ENCODE measurements at regions not wholly inside any gene's neighbourhood (a gene's known extent, or its start where the extent isn't known, plus 50 kb on each side); places are given as distances from the start of the nearest gene placed in this dataset.

DNA sequence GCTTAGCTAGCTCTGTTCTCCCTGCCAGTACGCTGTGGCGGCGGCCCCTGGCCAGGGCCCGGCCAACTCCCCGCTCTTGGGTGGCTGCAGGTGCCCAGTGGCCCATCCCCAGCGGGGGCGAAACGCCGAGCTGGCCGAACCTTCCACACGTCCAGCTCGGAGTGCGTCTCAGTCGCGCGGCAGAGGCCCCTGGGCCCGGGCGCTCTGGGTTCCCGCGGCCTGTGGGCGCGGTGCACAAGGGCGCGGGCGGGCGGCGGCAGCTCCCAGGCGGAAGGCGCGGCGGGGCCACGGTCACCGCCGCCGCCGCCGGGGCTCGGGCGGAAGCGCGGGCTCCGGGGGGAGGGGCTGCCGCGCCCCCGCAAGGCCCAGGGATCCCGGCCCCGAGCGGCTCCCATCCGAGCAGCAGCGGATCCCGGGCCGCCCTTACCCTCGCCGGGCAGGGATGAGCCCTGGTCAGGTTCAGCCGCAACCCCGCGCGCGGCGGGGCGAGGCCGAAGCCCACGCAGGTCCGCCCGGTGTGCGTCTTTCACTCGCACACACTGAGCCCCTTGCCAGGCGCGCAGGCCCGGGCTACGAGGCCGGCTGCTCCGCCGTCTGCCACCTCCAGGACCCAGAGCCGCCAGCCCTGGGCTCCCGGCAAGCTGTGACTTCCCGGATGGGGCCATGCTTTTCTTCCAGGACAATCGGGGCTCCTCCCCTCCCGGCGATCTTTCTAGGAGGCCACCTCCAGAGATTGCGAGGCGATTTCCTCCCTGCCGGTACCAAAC, 54.2 kb downstream of the CCDC54 start:
- DNase-seq: peak; percentile 80
- TF ChIP-seq, protein P1, sequence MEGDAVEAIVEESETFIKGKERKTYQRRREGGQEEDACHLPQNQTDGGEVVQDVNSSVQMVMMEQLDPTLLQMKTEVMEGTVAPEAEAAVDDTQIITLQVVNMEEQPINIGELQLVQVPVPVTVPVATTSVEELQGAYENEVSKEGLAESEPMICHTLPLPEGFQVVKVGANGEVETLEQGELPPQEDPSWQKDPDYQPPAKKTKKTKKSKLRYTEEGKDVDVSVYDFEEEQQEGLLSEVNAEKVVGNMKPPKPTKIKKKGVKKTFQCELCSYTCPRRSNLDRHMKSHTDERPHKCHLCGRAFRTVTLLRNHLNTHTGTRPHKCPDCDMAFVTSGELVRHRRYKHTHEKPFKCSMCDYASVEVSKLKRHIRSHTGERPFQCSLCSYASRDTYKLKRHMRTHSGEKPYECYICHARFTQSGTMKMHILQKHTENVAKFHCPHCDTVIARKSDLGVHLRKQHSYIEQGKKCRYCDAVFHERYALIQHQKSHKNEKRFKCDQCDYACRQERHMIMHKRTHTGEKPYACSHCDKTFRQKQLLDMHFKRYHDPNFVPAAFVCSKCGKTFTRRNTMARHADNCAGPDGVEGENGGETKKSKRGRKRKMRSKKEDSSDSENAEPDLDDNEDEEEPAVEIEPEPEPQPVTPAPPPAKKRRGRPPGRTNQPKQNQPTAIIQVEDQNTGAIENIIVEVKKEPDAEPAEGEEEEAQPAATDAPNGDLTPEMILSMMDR (IDR thresholded peaks at IDR 0.05; ENCODE audit: partially characterized antibody, unreplicated experiment): peak; percentile 15
- no peaks in the 10 kb centered on the region for H3K36me3 Mint-ChIP-seq (ENCODE audit: unreplicated experiment)
- H3K4me3 Mint-ChIP-seq (ENCODE audit: unreplicated experiment): peak overlapping the region; percentile 93
- peak overlapping the region; percentile 98 for H3K27ac Mint-ChIP-seq (ENCODE audit: unreplicated experiment)
- H3K27me3 Mint-ChIP-seq (ENCODE audit: unreplicated experiment): peaks cover 6% of the 10 kb centered on the region
- H3K4me1 Mint-ChIP-seq (ENCODE audit: low read depth, unreplicated experiment): peaks cover 21% of the 10 kb centered on the region
- peaks cover 10% of the 10 kb centered on the region for H3K9me3 Mint-ChIP-seq (ENCODE audit: unreplicated experiment)

DNA sequence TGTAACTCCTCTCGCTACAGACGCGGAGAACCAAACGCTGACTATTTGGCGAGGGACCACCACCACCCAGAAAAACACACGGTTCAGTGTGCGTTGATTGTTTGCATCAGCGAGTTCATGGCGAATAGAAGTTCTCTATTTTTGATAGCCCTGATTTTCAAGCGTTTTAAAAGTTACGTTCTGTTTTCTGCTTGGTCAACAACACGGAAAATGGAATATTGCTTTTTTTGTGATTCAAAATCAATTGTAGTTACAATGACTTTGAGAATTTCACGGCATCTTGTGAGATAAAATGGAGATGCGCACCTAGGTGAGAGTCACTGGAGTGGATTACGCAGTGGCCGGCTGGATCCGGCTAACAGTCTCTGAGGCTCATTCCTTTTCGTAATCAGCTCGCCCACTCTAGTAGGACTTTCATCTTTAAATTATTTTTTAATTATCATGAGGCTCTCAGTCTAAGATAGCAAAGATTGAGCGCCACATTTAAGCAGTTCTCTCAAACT, 54.8 kb downstream of the CCDC54 start:
- H3K36me3 Mint-ChIP-seq (ENCODE audit: unreplicated experiment): no peaks in the 10 kb centered on the region
- TF ChIP-seq, protein P1 (IDR thresholded peaks at IDR 0.05; ENCODE audit: partially characterized antibody, unreplicated experiment): peak; percentile 11
- H3K4me1 Mint-ChIP-seq (ENCODE audit: low read depth, unreplicated experiment): peaks cover 21% of the 10 kb centered on the region
- H3K9me3 Mint-ChIP-seq (ENCODE audit: unreplicated experiment): peaks cover 10% of the 10 kb centered on the region
- H3K27me3 Mint-ChIP-seq (ENCODE audit: unreplicated experiment): peaks cover 6% of the 10 kb centered on the region
- peak overlapping the region; percentile 98 for H3K27ac Mint-ChIP-seq (ENCODE audit: unreplicated experiment)
- H3K4me3 Mint-ChIP-seq (ENCODE audit: unreplicated experiment): peak overlapping the region; percentile 93
- DNase-seq: no peak

DNA sequence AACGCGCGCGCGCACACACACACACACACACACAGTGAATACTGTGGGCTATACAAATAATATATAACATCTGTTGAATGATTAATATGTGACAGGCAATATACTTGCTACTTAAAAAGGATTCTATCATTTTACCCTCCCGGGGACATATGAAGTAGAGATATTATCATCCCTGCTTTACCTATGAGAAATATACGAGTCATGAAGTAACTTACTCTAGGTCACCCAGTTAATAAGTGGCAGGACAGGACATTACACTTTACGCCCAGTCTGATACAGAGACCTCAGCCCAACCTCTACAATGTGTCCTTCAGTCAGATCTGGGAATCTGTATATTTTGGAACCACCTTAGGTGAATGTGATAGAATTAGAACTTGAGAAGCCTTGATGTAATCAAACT, 55.4 kb downstream of the CCDC54 start:
- no peak for DNase-seq
- H3K36me3 Mint-ChIP-seq (ENCODE audit: unreplicated experiment): no peaks in the 10 kb centered on the region
- H3K27me3 Mint-ChIP-seq (ENCODE audit: unreplicated experiment): peaks cover 6% of the 10 kb centered on the region
- peak overlapping the region; percentile 93 for H3K4me3 Mint-ChIP-seq (ENCODE audit: unreplicated experiment)
- H3K27ac Mint-ChIP-seq (ENCODE audit: unreplicated experiment): peak overlapping the region; percentile 98
- H3K9me3 Mint-ChIP-seq (ENCODE audit: unreplicated experiment): peaks cover 10% of the 10 kb centered on the region
- TF ChIP-seq, protein P1 (IDR thresholded peaks at IDR 0.05; ENCODE audit: partially characterized antibody, unreplicated experiment): no peak
- H3K4me1 Mint-ChIP-seq (ENCODE audit: low read depth, unreplicated experiment): peaks cover 21% of the 10 kb centered on the region

DNA sequence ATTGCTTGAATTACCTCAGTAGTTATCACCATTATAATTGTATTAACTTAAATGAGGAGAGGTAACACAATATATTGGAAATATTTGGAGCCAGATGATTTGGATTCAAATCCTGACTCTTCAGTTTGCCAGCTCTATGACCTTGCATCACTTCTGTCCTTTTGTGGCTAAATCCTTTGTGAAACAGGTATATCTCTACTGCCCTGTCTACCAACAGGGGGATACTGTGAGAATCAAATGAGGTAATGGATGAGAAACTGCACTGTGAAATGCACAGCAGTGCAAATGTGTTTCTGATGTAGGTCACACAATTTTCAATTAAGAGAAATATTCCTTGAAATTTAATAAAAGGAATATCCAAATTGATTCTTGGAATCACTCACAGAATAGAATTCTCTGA, 58.8 kb downstream of the CCDC54 start:
- Mint-ChIP-seq H3K4me1 (ENCODE audit: low read depth, unreplicated experiment) (peaks cover 7% of the 10 kb centered on the region), H3K36me3 (ENCODE audit: unreplicated experiment) (no peaks in the 10 kb centered on the region), H3K27me3 (ENCODE audit: unreplicated experiment) (peaks cover 3% of the 10 kb centered on the region), H3K27ac (ENCODE audit: unreplicated experiment) (no peak overlapping the region), H3K4me3 (ENCODE audit: unreplicated experiment) (no peak overlapping the region), H3K9me3 (ENCODE audit: unreplicated experiment) (peaks cover 5% of the 10 kb centered on the region)
- DNase-seq: no peak
- TF ChIP-seq, protein P1 (IDR thresholded peaks at IDR 0.05; ENCODE audit: partially characterized antibody, unreplicated experiment): no peak

DNA sequence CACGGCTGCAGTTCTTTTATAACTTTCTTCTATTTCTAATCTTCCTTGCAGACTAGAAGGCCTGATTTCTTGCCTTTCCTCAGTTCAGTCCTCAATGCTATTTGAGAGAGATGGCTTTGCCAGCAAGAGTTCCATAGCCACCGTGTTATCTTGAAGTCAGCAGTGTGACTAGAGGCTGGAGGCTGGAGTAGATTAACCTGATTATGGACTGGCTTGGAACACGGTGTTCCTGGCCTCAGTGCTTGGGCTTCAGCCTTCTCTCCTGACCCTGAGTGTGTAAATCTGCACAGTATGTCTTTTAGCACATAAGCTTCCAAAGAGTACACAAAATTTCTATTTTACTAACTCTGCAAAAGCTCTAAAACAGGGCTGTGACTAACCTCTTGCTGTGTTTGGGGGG, 61.4 kb downstream of the CCDC54 start:
- Mint-ChIP-seq H3K36me3 (ENCODE audit: unreplicated experiment) (no peaks in the 10 kb centered on the region), H3K4me1 (ENCODE audit: low read depth, unreplicated experiment) (no peaks in the 10 kb centered on the region), H3K27me3 (ENCODE audit: unreplicated experiment) (no peaks in the 10 kb centered on the region), H3K27ac (ENCODE audit: unreplicated experiment) (no peak overlapping the region), H3K9me3 (ENCODE audit: unreplicated experiment) (no peaks in the 10 kb centered on the region), H3K4me3 (ENCODE audit: unreplicated experiment) (no peak overlapping the region)
- no peak for DNase-seq
- TF ChIP-seq, protein P1 (IDR thresholded peaks at IDR 0.05; ENCODE audit: partially characterized antibody, unreplicated experiment): no peak
